NOMO-1 treated with dmso at 0.1 percent for 144 hours (cell line): ENCODE measurements at regions not wholly inside any gene's neighbourhood (a gene's known extent, or its start where the extent isn't known, plus 50 kb on each side); places are given as distances from the start of the nearest gene placed in this dataset.

ENCODE experiments used
- DNase-seq: peaks from one replicate; lab custom pipeline; 2025; ENCODE audit not compliant: unreplicated experiment; lab: John Stamatoyannopoulos, UW

GRCh38 chr5:17428176-17428800, 69.7 kb upstream of the TAF11L2 start:
- DNase-seq = peak; percentile 48

- DNase-seq = no peak
These were observed 68.7 kb upstream of the TAF11L2 start for GRCh38 chr5:17429353-17429752.

- no peak for DNase-seq
These were observed 67.8 kb upstream of the TAF11L2 start for GRCh38 chr5:17430241-17430640.

- DNase-seq = no peak
These were observed 66.6 kb upstream of the TAF11L2 start for GRCh38 chr5:17431272-17432050.

- DNase-seq = no peak
These were observed 65.5 kb upstream of the TAF11L2 start for GRCh38 chr5:17432569-17432968.

GRCh38 chr5:17433406-17433805, 64.6 kb upstream of the TAF11L2 start:
- no peak for DNase-seq

- DNase-seq = no peak
These were observed 63.0 kb upstream of the TAF11L2 start for GRCh38 chr5:17434982-17435381.

- DNase-seq = peak; percentile 93
These were observed 61.7 kb upstream of the TAF11L2 start for GRCh38 chr5:17436350-17436749.

- DNase-seq = peak; percentile 99
These were observed 61.2 kb upstream of the TAF11L2 start for GRCh38 chr5:17436761-17437221.

GRCh38 chr5:17438027-17438426, 60.0 kb upstream of the TAF11L2 start:
- DNase-seq = no peak

- no peak for DNase-seq
These were observed 58.1 kb upstream of the TAF11L2 start for GRCh38 chr5:17439956-17440355.

- DNase-seq = no peak
These were observed 57.3 kb upstream of the TAF11L2 start for GRCh38 chr5:17440766-17441165.

GRCh38 chr5:17441351-17441750, 56.7 kb upstream of the TAF11L2 start:
- DNase-seq = no peak

- DNase-seq = peak; percentile 96
These were observed 54.5 kb upstream of the TAF11L2 start for GRCh38 chr5:17443333-17444130.

- no peak for DNase-seq
These were observed 53.5 kb upstream of the TAF11L2 start for GRCh38 chr5:17444496-17444895.

- DNase-seq = no peak
These were observed 52.8 kb upstream of the TAF11L2 start for GRCh38 chr5:17445185-17445584.
